Astrocyte (in vitro differentiated cells and primary cell): ENCODE measurements at regions not wholly inside any gene's neighbourhood (a gene's known extent, or its start where the extent isn't known, plus 50 kb on each side); places are given as distances from the start of the nearest gene placed in this dataset.

Source experiments
- CTCF ChIP-seq: IDR thresholded peaks from 2 replicates; pipeline ENCODE4 v1.5.1; 2011; ENCODE audit warnings: low read depth, mild to moderate bottlenecking, inconsistent platforms, low read length, moderate library complexity; ENCODE audit not compliant: insufficient read depth
- EZH2 ChIP-seq: IDR thresholded peaks from 2 replicates; pipeline ENCODE4 v1.6.1; 2012; ENCODE audit warnings: mild to moderate bottlenecking, low read length, inconsistent platforms; ENCODE audit not compliant: insufficient read depth

- TF ChIP-seq CTCF (no peak), EZH2 (no peak)
Measured at GRCh38 chr18:22560797-22561196, 143.1 kb upstream of the CTAGE1 start.
